ENCODE measurements at regions not wholly inside any gene's neighbourhood (a gene's known extent, or its start where the extent isn't known, plus 50 kb on each side); places are given as distances from the start of the nearest gene placed in this dataset.

DNA sequence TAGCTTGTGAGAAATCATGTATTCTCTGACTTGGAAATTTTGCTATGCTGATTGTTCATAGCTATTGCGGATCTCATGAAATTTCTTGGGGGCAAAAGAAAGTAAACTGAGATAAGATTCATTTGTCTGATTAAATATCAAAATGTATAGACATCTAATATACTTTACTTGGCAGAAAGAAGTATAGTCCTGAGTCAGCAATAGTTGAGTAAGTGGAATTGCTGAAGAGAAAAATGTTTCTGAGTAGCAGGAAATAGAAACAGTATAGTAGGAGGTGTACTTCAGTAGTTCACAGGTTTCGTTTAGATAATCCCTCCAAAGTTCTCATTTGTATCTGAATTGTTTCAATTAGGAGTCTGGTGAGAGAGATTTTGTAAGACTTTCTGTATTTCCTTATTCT lies 705.9 kb downstream of the MCTP2 start:
- Histone ChIP-seq H3K9me2 (replicated peaks; ENCODE audit: control insufficient read depth, low read length) (no peaks in the 10 kb centered on the region), H3K4me2 (ENCODE audit: low read length) (no peak overlapping the region), H3K4me1 (ENCODE audit: control insufficient read depth, low read length) (no peaks in the 10 kb centered on the region), H3K9me3 (ENCODE audit: control insufficient read depth, insufficient read depth, low read length) (no peaks in the 10 kb centered on the region; the same call in none of the 2 replicates), H3F3A (ENCODE audit: control insufficient read depth, insufficient read depth) (no peaks in the 10 kb centered on the region), H3K27ac (ENCODE audit: low read depth, low read length) (no peak overlapping the region), H4K20me1 (ENCODE audit: control insufficient read depth, insufficient read depth, low read depth, low read length) (no peaks in the 10 kb centered on the region), H3K36me3 (ENCODE audit: control insufficient read depth, low read length) (no peaks in the 10 kb centered on the region), H3K4me3 (ENCODE audit: low read length) (no peak overlapping the region), H3K27me3 (ENCODE audit: control insufficient read depth, low read length) (no peaks in the 10 kb centered on the region), H3K79me2 (ENCODE audit: control insufficient read depth, low read length) (no peaks in the 10 kb centered on the region)
- TF ChIP-seq EZH2phosphoT487 (IDR thresholded peaks at IDR 0.05; ENCODE audit: borderline replicate concordance, low read length): no peak
- TF ChIP-seq, protein P1, sequence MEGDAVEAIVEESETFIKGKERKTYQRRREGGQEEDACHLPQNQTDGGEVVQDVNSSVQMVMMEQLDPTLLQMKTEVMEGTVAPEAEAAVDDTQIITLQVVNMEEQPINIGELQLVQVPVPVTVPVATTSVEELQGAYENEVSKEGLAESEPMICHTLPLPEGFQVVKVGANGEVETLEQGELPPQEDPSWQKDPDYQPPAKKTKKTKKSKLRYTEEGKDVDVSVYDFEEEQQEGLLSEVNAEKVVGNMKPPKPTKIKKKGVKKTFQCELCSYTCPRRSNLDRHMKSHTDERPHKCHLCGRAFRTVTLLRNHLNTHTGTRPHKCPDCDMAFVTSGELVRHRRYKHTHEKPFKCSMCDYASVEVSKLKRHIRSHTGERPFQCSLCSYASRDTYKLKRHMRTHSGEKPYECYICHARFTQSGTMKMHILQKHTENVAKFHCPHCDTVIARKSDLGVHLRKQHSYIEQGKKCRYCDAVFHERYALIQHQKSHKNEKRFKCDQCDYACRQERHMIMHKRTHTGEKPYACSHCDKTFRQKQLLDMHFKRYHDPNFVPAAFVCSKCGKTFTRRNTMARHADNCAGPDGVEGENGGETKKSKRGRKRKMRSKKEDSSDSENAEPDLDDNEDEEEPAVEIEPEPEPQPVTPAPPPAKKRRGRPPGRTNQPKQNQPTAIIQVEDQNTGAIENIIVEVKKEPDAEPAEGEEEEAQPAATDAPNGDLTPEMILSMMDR (IDR thresholded peaks at IDR 0.05; ENCODE audit: low read depth, low read length, poor library complexity, severe bottlenecking): no peak

DNA sequence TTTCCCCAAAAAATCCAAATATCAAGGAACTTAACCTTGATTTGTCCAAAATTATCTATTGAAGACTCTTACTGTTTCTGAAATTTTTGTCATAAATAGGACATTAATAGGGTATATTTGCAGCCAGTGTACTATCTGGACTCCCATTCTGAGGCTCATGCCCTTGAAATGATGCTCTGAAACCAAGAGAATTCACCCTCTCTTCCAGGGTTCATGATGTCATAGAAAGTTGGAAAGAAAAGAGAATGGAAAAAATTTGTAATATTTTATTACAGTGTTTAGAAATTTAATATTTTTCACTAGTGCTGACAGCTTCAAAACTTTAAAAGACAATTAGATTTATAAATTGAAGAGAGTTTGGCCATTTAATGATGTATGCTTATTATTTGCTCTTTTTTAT lies 712.5 kb downstream of the MCTP2 start:
- Histone ChIP-seq H3K4me2 (ENCODE audit: low read length) (no peak overlapping the region), H3F3A (ENCODE audit: control insufficient read depth, insufficient read depth) (no peaks in the 10 kb centered on the region), H3K79me2 (ENCODE audit: control insufficient read depth, low read length) (no peaks in the 10 kb centered on the region), H3K9me3 (ENCODE audit: control insufficient read depth, insufficient read depth, low read length) (no peaks in the 10 kb centered on the region), H3K9me2 (replicated peaks; ENCODE audit: control insufficient read depth, low read length) (no peaks in the 10 kb centered on the region), H3K27me3 (ENCODE audit: control insufficient read depth, low read length) (no peaks in the 10 kb centered on the region), H3K27ac (ENCODE audit: low read depth, low read length) (no peak overlapping the region), H3K4me1 (ENCODE audit: control insufficient read depth, low read length) (no peaks in the 10 kb centered on the region), H3K36me3 (ENCODE audit: control insufficient read depth, low read length) (no peaks in the 10 kb centered on the region), H3K4me3 (ENCODE audit: low read length) (no peak overlapping the region), H4K20me1 (ENCODE audit: control insufficient read depth, insufficient read depth, low read depth, low read length) (no peaks in the 10 kb centered on the region)
- TF ChIP-seq, protein P1 (IDR thresholded peaks at IDR 0.05; ENCODE audit: low read depth, low read length, poor library complexity, severe bottlenecking): no peak
- TF ChIP-seq EZH2phosphoT487 (IDR thresholded peaks at IDR 0.05; ENCODE audit: borderline replicate concordance, low read length): no peak

DNA sequence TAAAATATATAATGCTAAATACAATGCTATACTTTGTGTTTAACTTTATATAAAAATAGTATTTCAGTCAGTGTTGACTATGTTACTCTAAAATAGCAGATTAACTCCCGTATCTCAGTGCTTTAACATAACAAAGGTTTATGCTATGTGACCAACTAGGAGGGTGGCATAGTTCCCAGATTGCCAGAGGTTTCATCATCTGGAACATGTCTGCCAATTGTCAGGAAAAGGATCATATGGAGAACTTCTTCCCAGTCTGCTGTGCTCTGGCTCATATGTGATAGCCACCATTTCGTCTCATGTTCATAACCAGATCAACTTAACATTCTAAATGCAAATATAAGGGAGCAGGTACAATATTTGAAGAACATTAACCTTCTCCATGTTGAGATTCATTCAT lies 720.2 kb downstream of the MCTP2 start:
- no peak overlapping the region for H3K4me3 ChIP-seq (ENCODE audit: low read length)
- H3K79me2 ChIP-seq (ENCODE audit: control insufficient read depth, low read length): no peaks in the 10 kb centered on the region
- H3K27me3 ChIP-seq (ENCODE audit: control insufficient read depth, low read length): no peaks in the 10 kb centered on the region
- no peaks in the 10 kb centered on the region for H4K20me1 ChIP-seq (ENCODE audit: control insufficient read depth, insufficient read depth, low read depth, low read length)
- no peak for TF ChIP-seq EZH2phosphoT487 (IDR thresholded peaks at IDR 0.05; ENCODE audit: borderline replicate concordance, low read length)
- TF ChIP-seq, protein P1 (IDR thresholded peaks at IDR 0.05; ENCODE audit: low read depth, low read length, poor library complexity, severe bottlenecking): no peak
- H3K9me3 ChIP-seq (ENCODE audit: control insufficient read depth, insufficient read depth, low read length): no peaks in the 10 kb centered on the region
- H3K4me1 ChIP-seq (ENCODE audit: control insufficient read depth, low read length): no peaks in the 10 kb centered on the region
- no peaks in the 10 kb centered on the region for H3K9me2 ChIP-seq (replicated peaks; ENCODE audit: control insufficient read depth, low read length)
- no peaks in the 10 kb centered on the region for H3F3A ChIP-seq (ENCODE audit: control insufficient read depth, insufficient read depth)
- H3K4me2 ChIP-seq (ENCODE audit: low read length): no peak overlapping the region
- no peak overlapping the region for H3K27ac ChIP-seq (ENCODE audit: low read depth, low read length)
- no peaks in the 10 kb centered on the region for H3K36me3 ChIP-seq (ENCODE audit: control insufficient read depth, low read length)

DNA sequence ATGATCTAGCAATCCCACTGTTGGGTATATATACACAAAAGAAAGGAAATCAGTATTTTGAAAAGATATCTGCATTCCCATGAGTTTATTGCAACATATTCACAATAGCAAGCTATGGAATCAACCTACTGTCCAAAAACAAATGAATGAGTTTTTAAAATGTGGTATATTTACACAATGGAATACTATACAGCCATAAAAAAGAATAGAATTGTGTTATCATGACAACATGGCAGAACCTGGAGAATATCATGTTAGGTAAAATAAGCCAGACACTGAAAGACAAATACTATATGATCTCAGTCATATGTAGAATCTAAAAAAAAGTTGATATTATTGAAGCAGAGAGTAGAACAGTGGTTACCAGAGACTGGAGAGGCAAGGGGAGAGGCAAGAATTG lies 732.6 kb downstream of the MCTP2 start:
- Histone ChIP-seq H3K9me3 (ENCODE audit: control insufficient read depth, insufficient read depth, low read length) (no peaks in the 10 kb centered on the region), H3K4me2 (ENCODE audit: low read length) (no peak overlapping the region), H3K4me3 (ENCODE audit: low read length) (no peak overlapping the region), H3K27me3 (ENCODE audit: control insufficient read depth, low read length) (no peaks in the 10 kb centered on the region), H3K36me3 (ENCODE audit: control insufficient read depth, low read length) (no peaks in the 10 kb centered on the region), H3K4me1 (ENCODE audit: control insufficient read depth, low read length) (no peaks in the 10 kb centered on the region), H3K9me2 (replicated peaks; ENCODE audit: control insufficient read depth, low read length) (no peaks in the 10 kb centered on the region), H3F3A (ENCODE audit: control insufficient read depth, insufficient read depth) (no peaks in the 10 kb centered on the region), H4K20me1 (ENCODE audit: control insufficient read depth, insufficient read depth, low read depth, low read length) (no peaks in the 10 kb centered on the region), H3K27ac (ENCODE audit: low read depth, low read length) (no peak overlapping the region), H3K79me2 (ENCODE audit: control insufficient read depth, low read length) (no peaks in the 10 kb centered on the region)
- TF ChIP-seq, protein P1 (IDR thresholded peaks at IDR 0.05; ENCODE audit: low read depth, low read length, poor library complexity, severe bottlenecking): no peak
- TF ChIP-seq EZH2phosphoT487 (IDR thresholded peaks at IDR 0.05; ENCODE audit: borderline replicate concordance, low read length): no peak

All from DOHH2 (cell line).